Stomach (tissue), 4 donors: ENCODE measurements at regions not wholly inside any gene's neighbourhood (a gene's known extent, or its start where the extent isn't known, plus 50 kb on each side); places are given as distances from the start of the nearest gene placed in this dataset.

ENCODE experiments used
- POLR2A ChIP-seq, 4 donors: fragments of 450-650 bp; IDR thresholded peaks; one replicate each; pipeline ENCODE4 v1.6.1; 2016; ENCODE audit warnings: antibody characterized with exemption in 4 of 4, control low read depth in 2 of 4, mild to moderate bottlenecking in 1 of 4, moderate library complexity in 1 of 4
- POLR2AphosphoS5 ChIP-seq, 3 donors: sonication (generic); formaldehyde crosslinking; IDR thresholded peaks; one replicate each; pipeline ENCODE4 v1.6.1; 2016; ENCODE audit warnings: antibody characterized with exemption in 3 of 3
- TF ChIP-seq, protein P1 (sequence below), 7 experiments: fragments of 450-650 bp in 4 of 7; fragments of 200-600 bp in 3 of 7; sonication (generic) in 3 of 7; IDR thresholded peaks; one replicate each; pipeline ENCODE4 v1.5.1; 2016 to 2019; ENCODE audit warnings: antibody characterized with exemption in 7 of 7, control low read depth in 2 of 7, mild to moderate bottlenecking in 1 of 7

DNA sequence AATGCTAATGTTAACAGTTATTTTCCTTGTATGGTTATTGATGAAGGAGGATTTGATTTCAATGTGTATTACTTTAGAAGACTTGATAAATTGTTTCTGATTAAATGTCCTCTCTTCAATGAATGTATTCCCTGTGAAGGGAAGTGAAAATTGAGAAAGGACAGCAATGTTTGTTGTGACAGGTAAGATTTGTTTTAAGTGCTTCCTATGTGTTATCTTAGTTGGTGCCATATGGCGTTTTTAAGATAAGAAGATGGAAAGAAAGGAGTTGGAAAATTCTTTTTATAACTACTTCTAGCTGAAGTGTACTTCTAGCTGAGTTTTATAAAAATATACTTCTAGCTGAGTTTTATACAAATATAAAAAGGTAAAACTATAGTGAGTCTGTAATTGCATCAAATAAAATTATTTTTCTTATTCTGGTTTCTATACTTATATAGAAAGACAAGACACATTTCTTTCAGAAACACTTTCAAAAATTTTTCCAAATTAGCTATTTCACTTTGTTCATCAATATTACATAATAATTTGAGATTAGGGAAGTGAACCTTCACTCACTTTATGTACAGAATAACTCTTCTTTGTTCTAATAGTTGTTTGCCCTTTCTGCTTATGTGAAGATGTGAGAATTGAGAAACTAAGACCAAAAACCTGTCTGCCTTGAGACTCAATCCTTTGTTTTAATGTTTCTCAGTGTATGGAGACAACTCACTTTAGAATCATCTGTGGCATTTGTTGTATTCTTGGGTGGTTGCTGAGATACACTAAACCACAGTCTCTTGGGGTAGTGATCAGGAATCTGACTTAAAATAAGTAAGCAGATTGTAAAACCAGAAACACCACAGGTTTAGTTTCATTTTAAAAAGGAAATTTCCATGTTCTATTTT, 382.9 kb upstream of the B3GALT2 start:
- TF ChIP-seq, protein P1, sequence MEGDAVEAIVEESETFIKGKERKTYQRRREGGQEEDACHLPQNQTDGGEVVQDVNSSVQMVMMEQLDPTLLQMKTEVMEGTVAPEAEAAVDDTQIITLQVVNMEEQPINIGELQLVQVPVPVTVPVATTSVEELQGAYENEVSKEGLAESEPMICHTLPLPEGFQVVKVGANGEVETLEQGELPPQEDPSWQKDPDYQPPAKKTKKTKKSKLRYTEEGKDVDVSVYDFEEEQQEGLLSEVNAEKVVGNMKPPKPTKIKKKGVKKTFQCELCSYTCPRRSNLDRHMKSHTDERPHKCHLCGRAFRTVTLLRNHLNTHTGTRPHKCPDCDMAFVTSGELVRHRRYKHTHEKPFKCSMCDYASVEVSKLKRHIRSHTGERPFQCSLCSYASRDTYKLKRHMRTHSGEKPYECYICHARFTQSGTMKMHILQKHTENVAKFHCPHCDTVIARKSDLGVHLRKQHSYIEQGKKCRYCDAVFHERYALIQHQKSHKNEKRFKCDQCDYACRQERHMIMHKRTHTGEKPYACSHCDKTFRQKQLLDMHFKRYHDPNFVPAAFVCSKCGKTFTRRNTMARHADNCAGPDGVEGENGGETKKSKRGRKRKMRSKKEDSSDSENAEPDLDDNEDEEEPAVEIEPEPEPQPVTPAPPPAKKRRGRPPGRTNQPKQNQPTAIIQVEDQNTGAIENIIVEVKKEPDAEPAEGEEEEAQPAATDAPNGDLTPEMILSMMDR (IDR thresholded peaks at IDR 0.05): no peak
- TF ChIP-seq POLR2AphosphoS5 (IDR thresholded peaks at IDR 0.05): no peak
- no peak for TF ChIP-seq POLR2A (IDR thresholded peaks at IDR 0.05)
